Activated CD4-positive, CD25-positive, alpha-beta regulatory T cell treated with anti-CD3 and anti-CD28 coated beads, Interleukin-2, amount 50 U/mL, for 24 hours (primary cell): ENCODE measurements at regions not wholly inside any gene's neighbourhood (a gene's known extent, or its start where the extent isn't known, plus 50 kb on each side); places are given as distances from the start of the nearest gene placed in this dataset.
A peak's percentile ranks its signal among the peaks of the same experiment; 100 is the strongest.
"Not testable (repeated sequence)": the region's sequence is repeated elsewhere in the genome, so short reads cannot be mapped to it uniquely, and the experiment has no call there.

ENCODE experiments used
- ATAC-seq, 2 donors: fragments of 150-1000 bp; cut with Tn5 transposase; one replicate each; pipeline ENCODE4 v1.10.0; 2021; ENCODE audit warnings: mild to moderate bottlenecking in 1 of 2, moderate library complexity in 1 of 2

GRCh38 chr20:59110607-59111006 lies 53.0 kb upstream of the ZNF831 start:
- ATAC-seq: no peak

GRCh38 chr20:59105581-59105980 lies 58.0 kb upstream of the ZNF831 start:
- ATAC-seq: no peak

- ATAC-seq: no peak
These were observed 58.8 kb upstream of the ZNF831 start for GRCh38 chr20:59104831-59105230.

GRCh38 chr20:59103573-59103972 lies 60.0 kb upstream of the ZNF831 start:
- no peak for ATAC-seq

GRCh38 chr20:59102841-59103299 lies 60.3 kb upstream of the PRELID3B start:
- ATAC-seq: peak; percentile 58 to 90

- ATAC-seq: no peak
These were observed 59.4 kb upstream of the PRELID3B start for GRCh38 chr20:59101961-59102360.

- not testable (repeated sequence) for ATAC-seq
These were observed 57.3 kb upstream of the PRELID3B start for GRCh38 chr20:59099864-59100263.

- ATAC-seq: no peak
These were observed 52.6 kb upstream of the PRELID3B start for GRCh38 chr20:59095140-59095539.

- no peak for ATAC-seq
These were observed 52.0 kb upstream of the PRELID3B start for GRCh38 chr20:59094576-59094975.
